OCI-LY1 (cell line): ENCODE measurements at regions not wholly inside any gene's neighbourhood (a gene's known extent, or its start where the extent isn't known, plus 50 kb on each side); places are given as distances from the start of the nearest gene placed in this dataset.

Experiments used
- EZH2 ChIP-seq: fragments of 200-600 bp; sonication (generic), shearing (Covaris generic); IDR thresholded peaks from 2 replicates; pipeline ENCODE4 v1.8.0; 2017; ENCODE audit warnings: borderline replicate concordance, mixed run types, mild to moderate bottlenecking, antibody characterized with exemption, low read length, moderate library complexity, mixed read lengths
- TF ChIP-seq, protein P1 (sequence below): fragments of 200-600 bp; sonication (generic), shearing (Covaris generic); IDR thresholded peaks from 2 replicates; pipeline ENCODE4 v1.5.1; 2017; ENCODE audit warnings: mild to moderate bottlenecking, antibody characterized with exemption, low read length, moderate library complexity, mixed read lengths

DNA sequence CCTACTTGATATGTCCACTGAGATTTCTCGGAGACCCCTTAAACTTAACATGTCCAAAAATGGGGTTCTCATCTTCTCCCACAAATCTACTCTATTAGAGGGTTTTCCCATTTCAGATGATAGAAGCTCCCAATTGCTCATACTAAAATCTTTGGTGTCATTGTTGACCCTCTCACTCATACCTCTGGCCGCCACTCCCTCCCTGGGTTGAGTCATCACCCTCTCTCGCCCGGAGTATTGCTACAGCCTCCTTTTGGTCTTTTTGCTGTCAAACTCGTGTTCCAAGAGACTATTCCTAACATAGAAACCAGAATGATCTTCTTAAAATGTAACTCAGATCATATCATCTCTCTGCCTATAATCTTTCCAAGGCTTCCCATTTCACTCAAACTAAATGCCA, 91.0 kb upstream of the GNAQ start:
- TF ChIP-seq, protein P1, sequence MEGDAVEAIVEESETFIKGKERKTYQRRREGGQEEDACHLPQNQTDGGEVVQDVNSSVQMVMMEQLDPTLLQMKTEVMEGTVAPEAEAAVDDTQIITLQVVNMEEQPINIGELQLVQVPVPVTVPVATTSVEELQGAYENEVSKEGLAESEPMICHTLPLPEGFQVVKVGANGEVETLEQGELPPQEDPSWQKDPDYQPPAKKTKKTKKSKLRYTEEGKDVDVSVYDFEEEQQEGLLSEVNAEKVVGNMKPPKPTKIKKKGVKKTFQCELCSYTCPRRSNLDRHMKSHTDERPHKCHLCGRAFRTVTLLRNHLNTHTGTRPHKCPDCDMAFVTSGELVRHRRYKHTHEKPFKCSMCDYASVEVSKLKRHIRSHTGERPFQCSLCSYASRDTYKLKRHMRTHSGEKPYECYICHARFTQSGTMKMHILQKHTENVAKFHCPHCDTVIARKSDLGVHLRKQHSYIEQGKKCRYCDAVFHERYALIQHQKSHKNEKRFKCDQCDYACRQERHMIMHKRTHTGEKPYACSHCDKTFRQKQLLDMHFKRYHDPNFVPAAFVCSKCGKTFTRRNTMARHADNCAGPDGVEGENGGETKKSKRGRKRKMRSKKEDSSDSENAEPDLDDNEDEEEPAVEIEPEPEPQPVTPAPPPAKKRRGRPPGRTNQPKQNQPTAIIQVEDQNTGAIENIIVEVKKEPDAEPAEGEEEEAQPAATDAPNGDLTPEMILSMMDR = no peak
- no peak for TF ChIP-seq EZH2
